Neural cell (in vitro differentiated cells): ENCODE measurements at regions not wholly inside any gene's neighbourhood (a gene's known extent, or its start where the extent isn't known, plus 50 kb on each side); places are given as distances from the start of the nearest gene placed in this dataset.

Experiments
- EP300 ChIP-seq: fragments of 450-650 bp; conservative IDR thresholded peaks from 2 replicates; pipeline ENCODE4 v1.6.1; 2014; ENCODE audit warnings: antibody characterized with exemption, mild to moderate bottlenecking, moderate library complexity; ENCODE audit not compliant: poor library complexity, severe bottlenecking
- EZH2 ChIP-seq: fragments of 200-600, 300-800 bp; shearing (Covaris generic), sonication (generic); IDR thresholded peaks from 2 replicates; pipeline ENCODE4 v1.6.1; 2014; ENCODE audit warnings: antibody characterized with exemption, low read length, borderline replicate concordance, mild to moderate bottlenecking; ENCODE audit not compliant: insufficient read depth, poor library complexity, severe bottlenecking
- MXI1 ChIP-seq: fragments of 450-650 bp; conservative IDR thresholded peaks from 2 replicates; pipeline ENCODE4 v1.6.1; 2014; ENCODE audit warnings: antibody characterized with exemption, mild to moderate bottlenecking; ENCODE audit not compliant: poor library complexity, severe bottlenecking
- POLR2AphosphoS5 ChIP-seq: IDR thresholded peaks from 2 replicates; pipeline ENCODE4 v1.6.1; 2012
- TAF1 ChIP-seq: IDR thresholded peaks from 2 replicates; pipeline ENCODE4 v1.6.1; 2012; ENCODE audit warnings: low read depth
- TF ChIP-seq, protein P1 (sequence below): IDR thresholded peaks from 2 replicates; pipeline ENCODE4 v1.6.1; 2012; ENCODE audit warnings: borderline replicate concordance
- TF ChIP-seq, protein P2 (sequence below): fragments of 450-650 bp; IDR thresholded peaks from 2 replicates; pipeline ENCODE4 v1.5.1; 2014; ENCODE audit warnings: antibody characterized with exemption, mild to moderate bottlenecking, moderate library complexity; ENCODE audit not compliant: poor library complexity, severe bottlenecking

DNA sequence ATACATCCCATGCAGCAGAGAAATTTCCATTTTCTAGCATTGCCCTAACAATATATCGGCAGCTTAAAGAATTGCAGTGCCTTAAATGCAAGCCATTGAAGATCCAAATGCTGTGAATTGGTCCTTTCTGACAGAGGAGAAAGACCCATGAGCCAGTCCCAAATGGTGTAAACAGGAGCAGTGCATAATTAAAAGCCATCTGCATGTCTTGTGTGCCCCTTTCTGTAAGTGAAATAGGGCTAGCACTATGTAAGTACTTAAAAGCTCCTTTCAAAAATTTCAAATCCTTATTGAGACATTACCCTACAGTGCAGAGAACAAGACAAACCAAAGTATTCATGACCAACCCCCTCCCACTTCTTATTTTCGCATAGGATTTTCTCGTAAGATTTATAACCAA lies 108.7 kb upstream of the LCORL start:
- TF ChIP-seq, protein P1, sequence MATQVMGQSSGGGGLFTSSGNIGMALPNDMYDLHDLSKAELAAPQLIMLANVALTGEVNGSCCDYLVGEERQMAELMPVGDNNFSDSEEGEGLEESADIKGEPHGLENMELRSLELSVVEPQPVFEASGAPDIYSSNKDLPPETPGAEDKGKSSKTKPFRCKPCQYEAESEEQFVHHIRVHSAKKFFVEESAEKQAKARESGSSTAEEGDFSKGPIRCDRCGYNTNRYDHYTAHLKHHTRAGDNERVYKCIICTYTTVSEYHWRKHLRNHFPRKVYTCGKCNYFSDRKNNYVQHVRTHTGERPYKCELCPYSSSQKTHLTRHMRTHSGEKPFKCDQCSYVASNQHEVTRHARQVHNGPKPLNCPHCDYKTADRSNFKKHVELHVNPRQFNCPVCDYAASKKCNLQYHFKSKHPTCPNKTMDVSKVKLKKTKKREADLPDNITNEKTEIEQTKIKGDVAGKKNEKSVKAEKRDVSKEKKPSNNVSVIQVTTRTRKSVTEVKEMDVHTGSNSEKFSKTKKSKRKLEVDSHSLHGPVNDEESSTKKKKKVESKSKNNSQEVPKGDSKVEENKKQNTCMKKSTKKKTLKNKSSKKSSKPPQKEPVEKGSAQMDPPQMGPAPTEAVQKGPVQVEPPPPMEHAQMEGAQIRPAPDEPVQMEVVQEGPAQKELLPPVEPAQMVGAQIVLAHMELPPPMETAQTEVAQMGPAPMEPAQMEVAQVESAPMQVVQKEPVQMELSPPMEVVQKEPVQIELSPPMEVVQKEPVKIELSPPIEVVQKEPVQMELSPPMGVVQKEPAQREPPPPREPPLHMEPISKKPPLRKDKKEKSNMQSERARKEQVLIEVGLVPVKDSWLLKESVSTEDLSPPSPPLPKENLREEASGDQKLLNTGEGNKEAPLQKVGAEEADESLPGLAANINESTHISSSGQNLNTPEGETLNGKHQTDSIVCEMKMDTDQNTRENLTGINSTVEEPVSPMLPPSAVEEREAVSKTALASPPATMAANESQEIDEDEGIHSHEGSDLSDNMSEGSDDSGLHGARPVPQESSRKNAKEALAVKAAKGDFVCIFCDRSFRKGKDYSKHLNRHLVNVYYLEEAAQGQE, result no peak
- TF ChIP-seq, protein P2, sequence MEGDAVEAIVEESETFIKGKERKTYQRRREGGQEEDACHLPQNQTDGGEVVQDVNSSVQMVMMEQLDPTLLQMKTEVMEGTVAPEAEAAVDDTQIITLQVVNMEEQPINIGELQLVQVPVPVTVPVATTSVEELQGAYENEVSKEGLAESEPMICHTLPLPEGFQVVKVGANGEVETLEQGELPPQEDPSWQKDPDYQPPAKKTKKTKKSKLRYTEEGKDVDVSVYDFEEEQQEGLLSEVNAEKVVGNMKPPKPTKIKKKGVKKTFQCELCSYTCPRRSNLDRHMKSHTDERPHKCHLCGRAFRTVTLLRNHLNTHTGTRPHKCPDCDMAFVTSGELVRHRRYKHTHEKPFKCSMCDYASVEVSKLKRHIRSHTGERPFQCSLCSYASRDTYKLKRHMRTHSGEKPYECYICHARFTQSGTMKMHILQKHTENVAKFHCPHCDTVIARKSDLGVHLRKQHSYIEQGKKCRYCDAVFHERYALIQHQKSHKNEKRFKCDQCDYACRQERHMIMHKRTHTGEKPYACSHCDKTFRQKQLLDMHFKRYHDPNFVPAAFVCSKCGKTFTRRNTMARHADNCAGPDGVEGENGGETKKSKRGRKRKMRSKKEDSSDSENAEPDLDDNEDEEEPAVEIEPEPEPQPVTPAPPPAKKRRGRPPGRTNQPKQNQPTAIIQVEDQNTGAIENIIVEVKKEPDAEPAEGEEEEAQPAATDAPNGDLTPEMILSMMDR, result no peak
- TF ChIP-seq EP300, result no peak
- no peak for TF ChIP-seq EZH2
- no peak for TF ChIP-seq POLR2AphosphoS5
- no peak for TF ChIP-seq MXI1
- no peak for TF ChIP-seq TAF1
